IPS-NIHi7 (cell line): ENCODE measurements at regions not wholly inside any gene's neighbourhood (a gene's known extent, or its start where the extent isn't known, plus 50 kb on each side); places are given as distances from the start of the nearest gene placed in this dataset.
"Not testable (repeated sequence)": the region's sequence is repeated elsewhere in the genome, so short reads cannot be mapped to it uniquely, and the experiment has no call there.

Experiments
- DNase-seq: peaks from one replicate; pipeline ENCODE4 v3.0.0; 2012; ENCODE audit warnings: mixed read lengths; ENCODE audit errors: extremely low spot score

DNA sequence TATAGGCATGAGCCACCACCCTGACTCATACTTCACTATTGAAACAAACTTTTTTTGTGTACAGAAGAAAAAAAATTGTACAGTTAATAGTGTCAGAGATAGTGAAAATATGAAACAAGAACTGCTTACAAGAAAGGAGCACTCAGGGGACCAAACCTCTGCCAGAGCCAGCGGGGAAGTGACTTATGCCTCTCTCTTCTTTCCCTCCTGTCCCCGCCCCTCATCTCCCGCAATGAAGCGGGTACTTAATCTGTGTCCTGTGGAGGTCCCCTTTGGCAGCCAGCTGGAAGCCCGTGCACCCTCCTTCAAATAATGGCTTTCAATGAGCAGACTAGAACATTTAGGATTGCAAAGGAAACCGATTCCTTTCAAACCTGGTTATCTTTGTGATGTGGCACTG lies 51.5 kb downstream of the PPIAL4A start:
- DNase-seq, result not testable (repeated sequence)

DNA sequence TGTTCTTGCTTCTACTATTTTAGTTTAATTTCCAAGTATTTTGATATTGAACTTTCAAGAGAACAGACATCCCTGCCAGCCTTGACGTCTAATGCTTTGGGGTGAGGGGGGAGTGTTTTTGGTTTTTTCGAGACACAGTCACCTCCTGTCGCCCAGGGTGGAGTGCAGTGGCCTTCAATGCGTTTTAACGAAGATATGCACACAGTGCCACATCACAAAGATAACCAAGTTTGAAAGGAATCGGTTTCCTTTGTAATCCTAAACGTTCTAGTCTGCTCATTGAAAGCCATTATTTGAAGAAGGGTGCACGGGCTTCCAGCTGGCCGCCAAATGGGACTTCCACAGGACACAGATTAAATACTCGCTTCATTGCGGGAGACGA lies 52.3 kb downstream of the PPIAL4A start:
- DNase-seq, result not testable (repeated sequence)

DNA sequence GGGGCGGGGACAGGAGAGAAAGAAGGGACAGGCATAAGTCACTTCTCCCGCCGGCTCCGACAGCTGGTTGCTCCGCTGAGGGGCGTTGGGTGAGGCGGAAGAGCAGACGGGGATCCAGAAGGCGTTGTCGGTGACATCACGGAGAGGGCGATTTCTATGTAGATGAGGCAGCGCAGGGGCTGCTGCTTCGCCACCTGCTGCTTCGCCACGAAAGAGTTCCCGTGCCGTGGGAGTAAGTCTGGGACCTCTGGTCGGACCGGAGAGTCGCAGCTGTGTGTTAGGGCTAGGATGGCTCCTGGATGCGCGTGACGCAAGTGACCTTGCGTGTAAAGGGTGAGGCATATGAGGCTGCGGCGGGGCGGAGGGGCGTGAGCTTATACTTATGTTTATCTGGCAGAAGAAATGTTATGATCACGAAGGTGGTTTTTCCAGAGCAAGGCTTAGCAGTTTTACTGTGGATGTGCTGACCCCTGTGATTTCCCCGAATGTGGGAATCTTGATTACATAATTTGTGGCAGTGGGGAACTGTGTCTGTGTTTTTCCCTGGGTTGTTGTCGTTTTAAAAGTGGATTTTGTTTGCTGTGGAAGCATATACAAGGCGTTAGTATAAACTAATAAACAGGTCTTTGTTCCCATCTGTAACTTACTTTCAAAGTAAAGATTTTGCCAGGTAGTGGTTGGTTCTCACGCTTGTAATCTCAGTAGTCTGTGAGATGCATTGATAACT lies 52.8 kb downstream of the PPIAL4A start:
- DNase-seq, result peak; percentile 30

DNA sequence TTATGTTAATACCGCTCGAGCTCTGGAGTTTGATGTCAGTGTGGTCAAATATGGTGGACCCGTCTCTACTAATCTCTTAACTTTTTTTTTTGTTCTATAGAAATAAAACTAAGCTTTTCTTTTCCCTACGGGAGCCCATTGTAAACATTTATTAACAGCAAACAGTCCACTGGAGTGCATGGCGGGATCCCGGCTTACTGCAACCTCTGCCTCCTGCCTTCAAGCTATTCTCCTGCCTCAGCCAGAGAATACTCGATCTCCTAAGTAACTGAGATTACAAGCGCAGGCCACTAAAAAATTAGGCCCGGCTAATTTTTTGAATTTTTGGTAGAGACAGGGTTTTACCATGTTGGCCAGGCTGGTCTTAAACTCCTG lies 53.4 kb downstream of the PPIAL4A start:
- not testable (repeated sequence) for DNase-seq

DNA sequence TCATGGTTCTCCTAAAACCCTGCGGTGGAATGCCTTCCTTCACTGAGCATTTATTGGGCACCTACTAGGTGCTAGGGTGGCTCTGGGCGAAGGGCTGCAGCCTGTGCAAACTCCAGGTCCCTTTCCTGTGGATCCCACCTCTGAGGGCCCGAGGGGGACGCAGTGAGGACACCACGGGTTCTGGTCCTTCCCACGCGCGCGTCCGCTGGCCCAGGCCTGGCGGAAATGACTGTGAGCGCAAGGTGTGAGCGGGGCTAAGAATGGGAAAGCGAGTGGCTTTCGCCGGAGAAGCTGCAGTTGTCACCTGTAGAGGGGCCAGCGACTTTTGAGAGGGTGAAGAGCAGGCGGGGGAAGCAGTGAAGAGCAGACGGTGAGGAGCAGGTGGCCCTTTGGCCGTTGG lies 55.1 kb downstream of the PPIAL4A start:
- DNase-seq, result not testable (repeated sequence)

DNA sequence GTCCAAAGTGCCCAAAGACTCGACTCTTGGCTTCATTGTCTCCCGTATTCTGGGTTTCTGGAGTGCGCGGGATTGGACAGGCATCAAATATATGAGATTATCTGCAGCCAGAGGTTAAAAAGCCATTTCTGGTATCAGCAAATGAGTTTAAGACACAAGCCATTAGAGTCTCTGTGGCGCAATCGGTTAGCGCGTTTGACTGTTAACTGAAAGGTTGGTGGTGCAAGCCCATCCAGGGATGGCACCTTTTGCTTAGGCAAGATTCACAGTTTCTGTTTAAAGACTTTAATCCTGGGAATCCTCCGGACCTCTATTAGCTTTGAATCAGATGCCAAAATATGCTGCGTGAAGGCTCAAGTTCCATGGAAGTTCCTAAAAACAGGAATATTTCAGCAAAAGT lies 55.6 kb downstream of the PPIAL4A start:
- DNase-seq, result not testable (repeated sequence)

DNA sequence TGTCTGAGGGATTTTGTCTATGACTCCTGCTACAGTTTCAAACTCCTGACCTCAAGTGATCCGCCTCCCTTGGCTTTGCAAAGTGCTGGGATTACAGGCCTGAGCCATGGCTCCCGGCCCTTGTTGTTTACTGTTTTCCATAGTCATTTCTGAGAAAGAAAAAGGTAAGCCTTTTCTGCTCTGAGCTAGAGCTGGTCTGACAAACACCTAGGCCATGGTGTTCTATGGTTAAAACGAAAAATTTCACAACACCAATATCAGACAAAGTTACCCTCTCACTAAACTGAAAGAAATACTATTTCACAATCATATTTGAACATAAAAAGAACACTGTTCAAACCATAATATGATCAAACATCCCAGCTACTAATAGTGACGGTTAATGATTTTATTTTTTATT lies 57.5 kb downstream of the PPIAL4A start:
- not testable (repeated sequence) for DNase-seq

DNA sequence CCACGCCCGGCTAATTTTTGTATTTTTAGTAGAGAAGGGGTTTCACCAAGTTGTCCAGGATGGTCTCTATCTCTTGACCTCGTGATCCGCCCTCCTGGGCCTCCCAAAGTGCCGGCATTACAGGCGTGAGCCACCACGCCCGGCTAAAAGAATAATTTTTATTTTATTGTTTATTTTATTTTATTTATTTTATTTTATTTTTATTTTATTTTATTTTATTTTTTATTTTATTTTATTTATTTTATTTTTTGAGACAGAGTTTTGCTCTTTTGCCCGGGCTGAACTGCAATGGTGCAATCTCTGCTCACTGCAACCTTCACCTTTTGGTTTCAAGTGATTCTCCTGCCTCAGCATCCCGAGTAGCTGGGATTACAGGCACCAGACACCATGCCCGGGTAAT lies 60.2 kb downstream of the PPIAL4A start:
- not testable (repeated sequence) for DNase-seq

DNA sequence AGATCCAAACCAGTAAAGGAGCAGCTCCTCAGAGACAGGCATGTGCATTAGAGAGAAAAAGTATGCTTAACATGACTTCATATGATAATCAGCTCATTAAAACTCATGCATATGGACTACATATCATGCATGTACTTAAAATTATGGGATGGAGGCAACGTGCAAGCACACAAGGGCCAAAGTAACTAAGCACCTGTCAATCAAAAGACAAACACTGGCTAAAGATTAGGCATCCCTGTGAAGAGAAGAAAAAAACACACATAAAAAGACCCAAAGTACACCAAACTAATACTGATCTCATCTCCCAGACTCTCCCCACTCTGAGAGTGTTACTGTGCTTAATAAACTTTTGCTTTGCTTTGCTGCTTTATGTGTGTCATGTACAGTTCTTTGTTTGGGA lies 61.1 kb downstream of the PPIAL4A start:
- DNase-seq, result not testable (repeated sequence)

DNA sequence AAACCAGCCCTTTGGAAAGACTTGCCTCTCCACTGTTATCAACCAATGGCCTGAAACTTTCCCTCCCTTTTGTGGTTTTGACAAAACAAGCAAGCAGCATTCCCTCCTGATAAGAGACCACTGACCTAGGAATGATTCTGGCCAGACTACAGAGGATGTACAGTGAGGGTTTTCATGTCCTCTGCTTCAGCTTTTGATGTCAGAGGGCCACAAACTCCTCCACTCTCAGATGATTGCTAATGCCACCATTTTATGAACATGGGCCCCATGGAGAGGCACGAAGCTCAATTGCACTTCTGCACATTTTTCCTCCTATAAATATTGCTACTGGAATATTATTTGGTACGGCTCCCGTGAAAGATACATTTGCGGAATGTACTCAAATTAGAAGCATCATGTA lies 61.5 kb downstream of the PPIAL4A start:
- not testable (repeated sequence) for DNase-seq

DNA sequence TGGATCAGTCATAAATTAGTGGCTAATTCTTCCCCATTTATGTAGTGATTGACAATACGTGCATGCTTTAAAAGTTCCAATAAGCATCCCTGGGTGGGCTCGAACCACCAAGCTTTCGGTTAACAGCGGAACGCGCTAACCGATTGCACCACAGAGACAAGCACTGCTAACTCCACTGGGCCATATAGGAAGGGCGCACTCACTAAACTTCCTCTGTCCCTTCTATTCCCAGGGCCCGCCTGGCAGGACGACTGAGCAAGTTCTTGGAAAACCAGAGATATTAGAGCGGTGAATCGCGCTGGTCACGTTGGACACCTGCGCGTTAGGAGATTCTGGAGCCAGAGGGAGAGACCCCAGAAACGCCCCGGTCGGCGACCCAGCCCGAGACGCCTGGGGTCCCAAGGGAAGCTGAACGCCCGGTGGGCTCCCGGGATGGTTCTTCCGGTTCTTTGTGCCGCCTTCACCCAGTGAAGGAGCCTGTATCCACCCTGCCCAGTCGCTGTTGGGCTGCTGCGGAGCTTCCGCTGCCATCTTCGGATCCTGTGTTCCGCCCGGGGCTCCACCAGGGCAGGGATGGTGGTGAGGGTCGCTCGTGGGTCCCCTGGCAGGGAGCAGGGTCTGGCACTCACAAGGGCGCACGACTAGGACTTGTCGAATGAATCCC lies 62.8 kb downstream of the PPIAL4A start:
- not testable (repeated sequence) for DNase-seq

DNA sequence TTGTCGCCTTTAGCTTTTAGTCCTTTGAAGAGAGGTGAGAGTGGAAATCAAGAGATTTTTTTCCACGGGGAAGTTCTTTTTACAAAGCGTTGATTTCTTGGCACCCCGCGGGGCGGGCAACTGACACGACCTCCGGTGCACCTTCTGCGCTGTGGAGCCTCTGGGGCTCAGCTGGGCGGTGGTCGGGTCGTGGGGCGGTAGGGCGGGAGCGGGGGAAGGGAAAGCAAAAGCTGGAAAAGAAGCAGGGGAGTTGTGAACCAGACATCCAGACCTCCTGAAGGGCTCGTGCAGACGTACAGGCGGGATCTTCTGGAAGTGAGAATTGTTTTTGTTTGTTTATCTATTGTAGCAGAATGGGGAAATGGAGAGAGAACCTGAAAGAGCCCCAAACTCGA lies 63.3 kb downstream of the PPIAL4A start:
- DNase-seq, result not testable (repeated sequence)

DNA sequence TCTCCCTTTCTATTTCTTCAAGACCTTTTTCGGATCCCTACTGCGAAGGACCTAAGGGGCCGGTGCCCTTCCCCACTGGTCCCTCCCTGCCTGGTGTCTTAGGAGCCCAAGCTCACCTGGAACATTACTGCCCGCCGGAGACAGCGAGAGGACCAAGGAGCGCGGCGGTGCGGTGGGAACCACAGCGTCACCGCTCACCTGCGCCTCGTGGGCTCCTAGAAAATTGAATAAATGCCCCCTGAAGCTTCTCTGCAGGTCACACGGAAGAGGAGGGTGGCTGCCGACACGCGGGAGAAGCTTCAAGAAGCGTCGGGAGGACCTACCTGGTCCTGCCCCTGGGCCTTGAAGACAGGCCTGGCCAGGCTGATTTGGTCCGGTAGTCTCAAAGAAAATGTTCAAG lies 65.2 kb downstream of the PPIAL4A start:
- DNase-seq, result no peak

DNA sequence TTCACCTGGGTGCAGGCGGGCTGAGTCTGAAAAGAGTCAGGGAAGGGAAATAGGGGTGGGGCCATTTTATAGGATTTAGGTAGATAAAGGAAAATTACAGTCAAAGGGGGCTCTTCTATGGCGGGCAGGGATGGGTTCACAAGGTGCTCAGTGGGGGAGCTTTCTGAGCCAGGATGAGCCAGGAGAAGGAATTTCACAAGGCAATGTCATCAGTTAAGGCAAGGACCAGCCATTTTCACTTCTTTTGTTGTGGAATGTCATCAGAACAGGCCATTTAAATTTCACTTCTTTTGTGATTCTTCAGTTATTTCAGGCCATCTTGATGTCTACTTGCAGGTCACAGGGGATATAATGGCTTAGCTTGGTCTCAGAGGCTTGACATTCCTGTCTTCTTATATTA lies 66.4 kb downstream of the PPIAL4A start:
- DNase-seq, result not testable (repeated sequence)

DNA sequence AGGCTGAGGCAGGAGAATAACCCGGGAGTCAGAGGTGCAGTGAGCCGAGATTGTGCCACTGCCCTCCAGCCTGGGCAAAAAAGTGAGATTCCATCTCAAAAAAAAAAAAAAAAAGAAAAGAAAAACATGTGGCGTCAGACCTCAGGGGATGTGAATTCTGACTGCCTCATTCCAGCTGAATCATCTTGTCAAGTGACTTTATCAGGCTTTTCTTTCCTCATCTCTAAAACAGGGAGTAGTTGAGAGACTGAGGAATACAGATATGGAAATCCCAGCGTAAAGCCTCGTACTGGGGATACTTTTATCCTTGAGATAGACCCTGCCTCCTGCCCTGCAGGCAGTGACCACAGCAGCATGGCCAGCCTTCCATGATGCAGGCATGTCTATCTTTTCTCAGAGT lies 76.4 kb downstream of the PPIAL4A start:
- DNase-seq, result not testable (repeated sequence)

DNA sequence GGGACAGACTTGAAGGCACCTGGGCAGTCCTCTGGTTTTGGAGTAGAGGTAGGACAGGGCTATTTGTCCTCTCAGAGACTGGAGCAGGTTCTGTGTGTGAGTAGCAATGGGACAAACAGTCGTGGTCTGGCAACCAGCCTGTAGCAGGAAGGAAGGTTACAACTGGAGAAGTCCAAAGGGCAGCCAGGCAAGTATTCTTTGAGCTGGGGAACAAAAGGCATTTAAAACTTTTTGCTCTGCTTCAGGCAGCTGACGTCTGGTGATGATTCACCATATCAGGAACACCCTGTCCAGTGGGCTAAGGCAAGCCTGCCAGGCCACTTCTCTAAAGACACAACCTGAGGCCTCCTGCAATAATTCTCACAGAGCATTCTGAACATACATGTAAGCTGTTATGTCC lies 83.3 kb downstream of the PPIAL4A start:
- not testable (repeated sequence) for DNase-seq

DNA sequence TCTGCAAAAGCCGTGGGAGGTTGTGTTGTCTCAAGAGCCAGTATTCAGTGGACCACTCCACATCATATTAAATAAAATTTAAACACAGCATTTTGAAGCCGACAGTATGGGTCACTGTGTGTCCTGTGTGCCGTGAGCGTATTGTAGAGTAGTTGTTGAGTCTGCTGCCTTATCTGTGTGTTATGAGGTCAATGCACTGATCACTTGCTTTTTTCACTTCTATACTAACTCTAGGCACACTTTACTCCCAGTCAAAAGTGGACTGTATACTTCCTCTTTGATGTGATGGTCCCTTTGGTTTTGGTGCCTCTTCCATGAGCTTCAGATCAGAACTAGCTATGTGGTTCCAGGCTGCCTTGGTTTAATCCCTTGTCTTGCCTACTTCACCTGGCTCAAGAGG lies 84.3 kb downstream of the PPIAL4A start:
- not testable (repeated sequence) for DNase-seq

DNA sequence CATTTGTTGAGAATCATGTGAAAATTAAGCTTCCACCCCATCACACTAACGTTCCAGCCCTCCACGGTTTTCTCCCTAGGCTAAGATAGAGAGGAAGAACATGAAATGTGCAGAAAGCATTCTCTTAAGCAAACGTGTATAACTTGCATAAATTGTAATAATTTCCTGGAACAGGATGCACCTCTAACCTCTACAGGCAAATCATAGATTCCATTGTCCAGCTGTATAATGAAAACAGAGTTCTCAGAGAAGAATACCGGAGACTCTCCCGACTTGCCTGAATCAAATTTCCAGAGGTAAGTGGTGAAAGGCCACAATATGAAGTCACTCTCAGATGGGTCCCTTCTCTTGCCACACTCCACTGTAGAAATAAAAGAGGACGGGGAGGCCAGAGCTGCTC lies 87.7 kb downstream of the PPIAL4A start:
- DNase-seq, result not testable (repeated sequence)

DNA sequence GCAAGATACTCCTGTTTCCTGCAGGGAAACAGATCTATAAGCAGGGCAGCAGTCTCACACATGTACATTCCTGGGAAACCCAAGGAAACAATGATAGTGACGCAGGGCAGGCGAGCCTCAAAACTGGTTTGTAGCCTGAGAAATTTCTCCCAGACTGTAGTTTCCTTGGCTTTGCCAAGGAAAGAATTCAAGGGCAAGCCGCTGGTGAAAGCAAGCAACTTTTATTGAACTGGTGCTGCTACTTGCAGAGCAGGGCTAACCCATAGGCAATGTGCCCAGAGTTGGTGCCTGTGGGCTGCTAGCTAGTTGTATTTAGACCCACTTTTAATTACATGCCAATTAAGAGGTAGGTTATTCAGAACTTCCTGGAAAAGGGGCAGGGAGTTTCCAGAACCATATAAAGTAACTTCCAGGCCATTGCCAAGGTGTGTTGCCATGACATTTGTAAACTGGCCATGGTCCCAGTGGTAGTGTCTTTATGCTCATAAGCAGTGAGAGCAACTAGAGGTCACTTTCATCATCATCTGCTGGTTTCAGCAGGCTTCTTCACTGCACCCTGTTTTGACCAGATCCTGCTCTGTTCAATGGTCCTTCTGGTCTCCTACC lies 92.0 kb downstream of the PPIAL4A start:
- not testable (repeated sequence) for DNase-seq

DNA sequence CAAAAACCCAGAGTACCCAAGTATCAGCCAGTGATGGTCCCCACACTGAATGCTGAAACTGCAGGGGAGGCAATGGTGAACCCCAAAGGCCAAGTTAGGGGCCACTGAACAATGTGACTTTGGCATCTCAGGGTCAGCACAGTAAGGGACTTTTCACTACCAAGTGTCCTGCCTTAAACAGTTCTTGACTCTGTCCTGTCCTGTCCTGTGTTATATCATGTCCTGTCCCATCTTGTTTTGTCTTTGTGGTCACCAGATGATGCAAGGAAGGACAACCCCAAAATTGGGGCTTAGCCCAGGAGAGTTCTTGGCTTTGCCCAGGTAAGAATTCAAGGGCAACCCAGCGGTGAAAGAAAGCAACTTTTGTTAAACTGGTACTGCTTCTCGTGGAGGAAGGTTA lies 105.0 kb downstream of the PPIAL4A start:
- DNase-seq, result not testable (repeated sequence)

DNA sequence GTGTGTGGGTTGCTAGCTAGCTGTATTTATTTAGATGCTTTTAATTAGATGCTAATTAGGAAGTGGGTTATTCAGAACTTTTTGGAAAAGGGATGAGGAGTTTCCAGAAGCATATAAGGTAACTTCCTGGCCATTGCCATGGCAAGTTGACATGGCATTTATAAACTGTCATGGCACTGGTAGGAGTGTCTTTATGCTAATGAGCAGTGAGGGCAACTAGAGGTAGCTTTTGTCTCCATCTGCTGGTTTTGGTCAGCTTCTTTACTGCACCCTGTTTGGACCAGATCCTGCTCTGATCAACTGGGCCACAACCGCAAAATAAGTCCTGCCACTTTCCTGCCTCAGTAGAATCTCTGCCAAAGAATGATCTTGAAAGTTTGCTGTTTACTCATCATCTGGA lies 105.5 kb downstream of the PPIAL4A start:
- not testable (repeated sequence) for DNase-seq

DNA sequence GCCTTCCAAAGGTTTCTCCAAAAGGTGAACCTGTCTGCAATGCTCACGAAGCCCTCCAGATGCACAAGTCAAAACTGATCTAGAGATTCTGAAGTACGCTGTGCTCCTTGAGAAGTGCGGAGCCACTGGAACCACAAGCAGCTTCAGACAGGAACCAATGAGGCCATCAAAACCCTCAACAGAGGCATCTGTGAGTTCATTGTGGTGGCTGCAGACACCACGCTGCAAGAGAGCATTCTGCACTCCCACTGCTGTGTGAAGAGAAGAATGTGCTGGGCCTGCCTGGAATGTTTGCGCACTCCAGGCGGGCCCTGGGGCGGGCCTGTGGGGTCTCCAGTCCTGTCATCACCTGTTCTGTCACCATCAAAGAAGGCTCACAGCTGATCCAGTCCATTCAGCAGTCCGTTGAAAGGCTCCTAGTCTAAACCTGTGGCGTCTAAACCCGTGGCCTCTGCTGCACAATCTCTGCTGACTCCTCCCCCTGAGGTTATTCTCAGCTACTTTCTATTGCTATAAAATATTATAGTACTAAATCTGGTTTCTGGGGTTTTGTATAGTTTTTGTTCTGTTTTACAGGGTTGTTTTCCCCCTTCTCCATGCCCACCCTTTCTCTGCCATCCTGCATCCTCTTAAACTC lies 111.6 kb downstream of the PPIAL4A start:
- DNase-seq, result not testable (repeated sequence)
